SKM-1 (cell line): ENCODE measurements at regions not wholly inside any gene's neighbourhood (a gene's known extent, or its start where the extent isn't known, plus 50 kb on each side); places are given as distances from the start of the nearest gene placed in this dataset.
A peak's percentile ranks its signal among the peaks of the same experiment; 100 is the strongest.
"Not testable (repeated sequence)": the region's sequence is repeated elsewhere in the genome, so short reads cannot be mapped to it uniquely, and the experiment has no call there.

ENCODE experiments used
- DNase-seq: peaks from one replicate; lab custom pipeline; 2025; ENCODE audit not compliant: unreplicated experiment; lab: John Stamatoyannopoulos, UW

DNA sequence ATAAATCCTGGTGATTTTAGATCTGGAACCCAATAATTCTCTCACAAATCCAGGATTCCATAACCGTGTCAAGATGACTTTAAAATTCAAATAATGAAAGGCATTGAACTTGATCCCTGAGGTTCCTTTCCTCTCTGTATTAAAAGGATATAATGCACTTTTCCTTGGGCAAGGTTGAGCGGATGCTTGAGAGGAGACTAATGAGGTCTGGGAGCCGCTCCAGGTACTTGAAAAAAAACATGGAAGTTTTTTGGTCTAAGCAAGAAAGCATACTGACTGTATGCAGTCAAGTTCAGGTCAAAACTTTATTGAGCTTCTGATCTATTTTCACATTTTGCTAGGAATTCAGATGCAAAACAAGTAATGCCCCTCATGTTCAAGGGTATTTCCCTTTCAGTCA, 318.5 kb downstream of the RAD51AP2 start:
- DNase-seq, result no peak

DNA sequence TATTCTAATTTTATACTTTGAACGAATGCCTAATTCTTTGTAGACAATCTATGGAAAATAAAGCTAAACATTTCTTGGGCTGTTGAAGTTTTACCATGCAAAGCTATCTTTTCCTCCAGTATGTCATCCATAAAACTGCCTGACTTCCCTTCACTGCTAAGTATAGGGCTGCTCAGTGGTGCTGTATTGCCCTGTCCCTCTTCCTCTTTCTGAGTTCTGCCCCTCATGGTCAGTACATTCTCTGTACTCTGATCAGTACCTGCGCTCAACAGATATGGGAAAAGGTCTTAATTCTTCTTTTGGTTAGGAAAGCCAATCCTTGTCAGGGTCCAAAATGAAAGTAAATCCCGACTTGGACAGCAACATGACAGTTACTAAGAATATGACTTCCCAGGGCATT, 321.9 kb downstream of the RAD51AP2 start:
- DNase-seq, result no peak

DNA sequence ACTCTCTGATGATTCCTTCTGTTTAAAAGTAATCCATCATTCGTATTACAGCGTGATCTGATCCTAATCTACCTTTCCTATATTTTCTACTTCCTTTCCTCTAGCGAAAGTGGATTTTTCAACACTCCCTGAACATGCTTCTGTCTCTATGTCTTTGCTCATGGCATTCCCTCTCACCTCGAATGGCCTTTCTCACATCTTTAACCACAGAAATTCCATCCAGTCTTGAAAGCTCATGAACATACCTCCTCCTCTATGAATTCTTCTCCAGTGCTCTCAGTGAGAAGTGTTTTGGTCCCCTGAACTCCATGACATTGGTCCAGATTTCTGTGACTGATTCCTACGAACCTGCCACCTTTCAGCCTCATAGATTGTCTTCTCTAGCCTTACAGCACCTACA, 323.2 kb downstream of the RAD51AP2 start:
- DNase-seq, result no peak

DNA sequence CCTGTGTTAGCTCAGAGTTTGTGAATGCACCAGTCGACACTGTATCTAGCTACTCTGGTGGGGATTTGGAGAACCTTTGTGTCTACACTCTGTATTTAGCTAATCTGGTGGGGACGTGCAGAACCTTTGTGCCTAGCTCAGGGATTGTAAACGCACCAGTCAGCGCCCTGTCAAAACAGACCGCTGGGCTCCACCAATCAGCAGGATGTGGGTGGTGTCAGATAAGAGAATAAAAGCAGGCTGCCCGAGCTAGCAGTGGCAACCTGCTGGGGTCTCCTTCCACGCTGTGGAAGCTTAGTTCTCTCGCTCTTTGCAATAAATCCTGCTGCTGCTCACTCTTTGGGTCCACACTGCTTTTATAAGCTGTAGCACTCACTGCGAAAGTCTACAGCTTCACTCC, 324.2 kb downstream of the RAD51AP2 start:
- no peak for DNase-seq

DNA sequence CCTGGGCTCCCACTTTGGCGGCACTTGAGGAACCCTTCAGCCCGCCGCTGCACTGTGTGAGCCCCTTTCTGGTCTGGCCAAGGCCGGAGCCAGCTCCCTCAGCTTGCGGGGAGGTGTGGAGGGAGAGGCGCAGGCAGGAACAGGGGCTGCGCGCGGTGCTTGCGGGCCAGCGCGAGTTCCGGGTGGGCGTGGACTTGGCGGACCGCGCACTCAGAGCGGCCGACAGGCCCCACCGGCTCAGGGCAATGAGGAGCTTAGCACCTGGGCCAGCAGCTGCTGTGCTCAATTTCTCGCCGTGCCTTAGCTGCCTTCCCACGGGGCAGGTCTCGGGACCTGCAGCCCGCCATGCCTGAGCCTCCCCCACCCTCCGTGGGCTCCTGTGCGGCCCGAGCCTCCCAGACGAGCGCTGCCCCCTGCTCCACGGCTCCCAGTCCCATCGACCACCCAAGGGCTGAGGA, 324.8 kb downstream of the RAD51AP2 start:
- not testable (repeated sequence) for DNase-seq

DNA sequence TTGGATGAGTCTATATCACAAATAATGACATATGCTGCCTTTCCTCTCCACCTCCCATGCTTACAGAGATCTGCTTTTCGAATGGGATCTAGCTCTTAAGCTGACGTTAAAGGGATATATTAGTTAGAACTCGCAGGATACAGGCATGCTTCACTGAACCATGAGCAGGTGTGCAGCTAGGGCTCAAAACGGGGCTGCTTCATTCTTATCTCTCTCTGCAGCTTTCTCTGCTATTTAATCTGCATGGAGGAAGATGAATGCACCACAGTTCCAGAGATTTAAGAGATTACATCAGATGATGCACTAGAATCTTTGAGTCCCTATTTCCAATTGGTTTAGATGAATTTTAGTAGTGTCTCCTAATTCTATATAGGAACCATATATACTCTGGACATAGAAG, 327.0 kb downstream of the RAD51AP2 start:
- no peak for DNase-seq

DNA sequence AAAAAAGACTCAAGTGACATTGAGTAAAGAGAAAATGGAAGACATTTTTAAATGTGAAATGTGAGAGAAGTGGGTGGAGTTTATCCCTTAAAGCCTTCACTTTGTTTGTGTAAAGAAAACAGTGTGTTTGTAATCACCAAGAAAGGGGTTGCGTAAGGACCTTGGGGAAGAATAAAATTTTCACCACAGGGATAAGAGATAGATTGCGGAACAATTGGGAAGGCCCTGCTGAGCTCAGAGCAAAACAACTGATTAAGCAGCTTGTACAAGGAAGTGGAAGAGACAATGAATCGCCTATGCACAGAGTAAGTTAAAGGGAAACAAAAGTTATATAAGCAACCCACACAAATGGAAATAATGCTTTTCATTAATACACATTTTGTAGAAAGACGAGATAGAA, 327.7 kb downstream of the RAD51AP2 start:
- DNase-seq, result no peak

DNA sequence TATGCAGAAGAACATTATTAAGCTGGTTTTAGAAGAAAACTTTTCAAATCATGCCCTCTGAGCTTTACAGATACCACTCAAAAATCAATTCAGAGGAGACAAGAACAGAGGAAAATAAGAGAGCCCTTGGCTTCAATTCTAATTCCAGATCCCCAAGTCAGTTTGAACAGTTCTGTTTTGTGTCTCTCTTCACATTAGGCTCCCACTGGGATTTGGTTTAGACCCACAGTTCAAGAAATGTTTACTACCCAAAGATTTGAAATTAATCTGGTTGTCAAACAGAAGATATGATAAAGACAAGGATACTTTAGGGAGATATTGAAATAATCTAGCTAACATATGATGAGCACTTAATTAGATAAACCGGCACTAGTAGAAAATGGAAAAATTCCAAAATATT, 329.5 kb downstream of the RAD51AP2 start:
- DNase-seq, result no peak

DNA sequence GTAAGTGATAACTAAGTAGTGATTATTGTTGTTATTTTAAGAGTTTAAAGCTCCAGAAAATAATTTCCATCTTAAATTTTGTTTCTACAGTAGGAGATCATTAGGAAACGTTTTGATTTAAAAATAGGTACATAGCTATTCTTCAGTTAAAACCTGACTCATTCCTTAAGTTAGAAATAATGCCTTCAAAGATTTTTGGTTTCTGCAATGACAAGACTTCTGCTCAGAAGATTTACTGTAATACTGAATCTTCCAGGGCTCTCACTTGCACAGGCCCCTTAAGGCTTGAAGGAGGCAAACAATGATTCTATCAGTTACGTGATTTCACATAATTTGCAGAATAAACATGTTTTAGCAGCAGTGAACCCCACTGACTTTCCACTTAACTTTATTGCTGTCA, 333.7 kb downstream of the RAD51AP2 start:
- no peak for DNase-seq

DNA sequence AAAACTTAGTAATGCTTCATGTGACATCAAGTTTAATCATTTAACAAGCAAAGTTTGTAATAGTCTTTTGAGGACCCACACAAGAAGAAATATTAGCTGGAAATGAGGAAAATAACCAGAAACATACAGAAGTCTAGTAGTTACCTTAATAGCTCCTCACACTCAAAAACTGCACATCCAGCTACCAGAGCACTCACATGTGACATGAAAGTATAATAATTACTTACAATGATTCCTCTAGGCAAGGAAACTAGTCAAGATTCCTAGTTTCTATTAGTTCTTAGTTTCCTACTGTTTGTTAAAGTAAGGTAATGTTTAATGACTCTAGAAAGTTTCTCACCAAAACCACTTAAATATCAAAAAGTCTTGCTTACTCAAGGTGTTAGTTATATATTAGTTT, 335.8 kb downstream of the RAD51AP2 start:
- DNase-seq, result no peak

DNA sequence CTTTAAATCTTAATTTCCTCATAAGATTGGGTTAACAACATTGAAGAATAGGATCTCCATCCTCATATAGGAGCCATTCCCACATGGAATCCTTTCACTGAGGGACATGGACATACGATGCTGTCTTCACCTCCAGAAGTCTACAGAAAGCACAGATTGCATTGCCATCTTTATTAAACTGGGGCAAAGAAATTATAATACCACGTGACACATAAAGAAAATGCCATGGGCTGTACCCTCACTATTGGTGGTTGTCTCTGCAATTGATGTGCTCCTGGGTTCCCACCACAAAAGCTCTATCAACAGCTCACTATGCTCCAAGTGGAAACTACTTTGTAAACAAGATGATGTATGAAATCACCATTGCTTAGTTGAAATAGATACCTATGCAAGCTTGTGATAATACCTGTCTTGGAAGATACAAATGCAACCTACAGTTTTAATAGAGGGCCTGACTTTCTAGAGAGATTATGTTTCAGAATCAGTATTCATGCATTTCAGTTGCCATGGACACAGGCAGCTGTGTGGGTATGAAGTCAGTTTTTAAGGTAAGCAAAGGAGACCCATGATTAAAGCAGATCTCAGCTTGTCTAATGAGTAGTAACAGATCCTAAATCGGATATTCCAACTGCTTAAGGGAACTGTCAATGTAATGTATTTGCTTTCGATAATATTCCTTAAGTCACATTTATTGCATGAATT, 337.0 kb downstream of the RAD51AP2 start:
- no peak for DNase-seq

DNA sequence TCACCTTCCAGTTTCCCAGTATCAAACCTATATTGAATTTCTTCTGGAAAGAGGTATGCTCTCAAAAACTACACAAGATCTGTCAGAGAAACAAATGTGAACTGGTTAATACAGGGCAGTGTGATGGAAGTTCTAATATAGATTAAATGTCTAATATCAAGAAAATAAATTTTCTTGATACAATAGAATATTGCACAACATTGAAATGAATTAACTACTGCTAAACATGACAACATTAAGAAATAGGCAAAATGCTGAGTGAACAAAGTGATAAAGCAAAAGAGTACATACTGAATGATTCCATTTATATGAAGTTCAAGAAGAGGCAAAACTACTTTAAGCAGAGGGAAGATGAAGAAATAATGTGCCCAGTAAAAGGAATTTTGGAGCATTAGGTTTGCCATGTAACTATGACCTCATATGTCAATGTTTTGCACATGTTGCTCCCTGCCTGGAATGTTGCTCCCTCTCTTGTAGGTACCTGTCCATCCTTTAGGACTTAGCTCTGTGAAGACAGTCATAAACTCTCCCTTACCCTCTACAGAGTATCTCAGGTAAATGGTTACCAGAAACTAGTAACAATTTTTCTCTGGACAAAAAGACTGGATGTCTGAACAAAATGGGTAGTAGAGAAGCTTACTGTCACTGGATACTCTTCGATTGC, 339.0 kb downstream of the RAD51AP2 start:
- no peak for DNase-seq

DNA sequence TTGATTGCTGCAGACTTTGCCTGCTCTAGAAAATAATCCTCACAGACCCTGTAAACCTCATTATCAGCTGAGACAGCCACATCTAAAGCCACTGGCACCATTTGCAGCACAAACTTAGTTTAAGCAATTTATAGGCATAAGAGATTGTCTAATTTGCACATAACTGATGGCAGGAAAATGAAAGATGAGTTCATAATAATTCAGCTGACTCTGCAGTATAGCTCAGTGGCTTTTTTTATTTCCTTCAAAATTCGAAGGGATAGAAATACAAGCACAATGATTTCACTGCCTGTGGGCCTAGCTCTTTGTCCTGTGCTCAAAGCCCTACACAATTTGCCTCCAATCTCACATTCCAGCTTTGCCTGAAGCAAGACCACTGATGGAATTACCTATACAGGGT, 341.2 kb downstream of the RAD51AP2 start:
- no peak for DNase-seq

DNA sequence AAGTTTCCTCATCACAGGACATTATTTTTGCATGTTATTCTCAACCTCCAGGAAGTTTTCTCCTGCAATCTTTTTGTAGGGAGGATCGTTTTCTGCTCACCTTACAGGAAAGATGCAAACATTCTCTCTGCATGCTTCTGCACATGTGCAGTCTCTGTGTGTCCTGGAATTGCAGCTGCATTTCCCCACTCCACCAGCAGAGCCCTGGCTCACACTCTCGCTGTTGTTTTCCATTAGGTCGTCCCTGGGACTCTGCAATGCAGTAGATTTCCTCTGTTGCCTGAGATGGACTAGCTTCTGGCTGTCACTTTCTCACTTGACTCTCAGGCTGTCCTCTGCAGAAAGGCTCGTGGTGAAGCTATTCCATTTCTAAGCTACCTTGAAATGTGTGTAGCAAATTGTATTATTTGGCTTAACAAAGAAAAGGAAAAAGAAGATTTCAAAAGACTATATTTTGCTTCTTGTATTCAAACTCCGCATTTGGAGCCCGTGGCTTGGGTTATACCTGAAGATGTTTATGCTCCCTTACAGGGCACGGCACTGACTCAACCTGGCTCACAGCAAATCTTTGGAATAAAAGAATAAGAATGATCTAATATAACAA, 346.7 kb downstream of the RAD51AP2 start:
- DNase-seq, result no peak

DNA sequence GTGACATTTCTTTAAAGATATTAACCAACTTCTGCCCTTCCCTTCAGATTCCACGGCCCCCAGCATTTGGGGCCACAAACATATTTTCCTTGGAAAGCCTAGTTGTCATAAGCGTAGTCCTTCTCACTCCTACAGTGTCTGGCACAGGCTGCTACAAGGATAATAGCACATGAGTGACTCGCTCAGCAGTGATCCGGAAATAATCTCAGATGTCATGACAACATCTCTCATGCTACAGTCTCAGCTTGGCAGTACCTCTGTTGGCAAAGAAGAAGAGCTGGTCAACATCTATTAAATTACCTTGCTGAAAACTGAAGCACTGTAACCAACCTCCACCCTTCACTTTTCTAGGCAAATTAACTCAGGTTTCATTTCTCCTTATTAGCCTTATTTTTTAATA, 351.7 kb downstream of the RAD51AP2 start:
- no peak for DNase-seq

DNA sequence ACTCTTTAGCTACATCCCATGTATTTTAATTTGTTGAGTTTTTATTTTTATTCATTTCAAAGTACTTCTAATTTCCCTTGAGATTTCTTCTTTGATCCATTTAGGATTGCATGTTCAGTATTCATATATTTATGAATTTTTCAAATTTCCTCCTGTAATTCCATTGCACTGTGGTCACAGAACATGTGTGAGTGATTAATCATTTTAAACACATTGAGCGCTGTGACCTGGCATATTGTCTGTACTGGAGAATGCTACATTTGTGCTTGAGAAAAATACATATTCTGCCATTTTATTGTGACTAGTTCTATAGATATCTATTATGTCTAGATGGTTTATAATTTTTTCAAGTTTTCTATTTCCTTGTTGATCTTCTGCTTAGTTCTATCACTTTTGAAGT, 353.7 kb downstream of the RAD51AP2 start:
- no peak for DNase-seq

DNA sequence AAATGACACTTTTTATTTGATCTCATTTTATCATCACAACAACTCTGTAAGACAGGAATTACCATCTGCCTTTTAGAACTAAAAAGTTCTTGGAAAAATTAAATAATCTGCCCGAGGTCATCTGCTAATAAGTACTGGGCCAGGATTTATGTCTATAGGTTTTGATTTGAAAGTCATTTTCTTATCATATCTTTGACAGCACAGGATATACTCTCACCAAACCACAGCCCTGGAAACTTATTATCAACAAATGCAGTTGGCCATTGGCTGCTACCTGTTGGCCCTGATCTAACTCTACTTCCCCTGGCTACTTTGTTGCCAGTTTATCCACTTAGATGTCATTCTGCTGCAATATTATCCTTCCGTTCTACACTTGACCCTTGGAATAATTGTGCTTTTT, 354.6 kb downstream of the RAD51AP2 start:
- DNase-seq, result no peak

DNA sequence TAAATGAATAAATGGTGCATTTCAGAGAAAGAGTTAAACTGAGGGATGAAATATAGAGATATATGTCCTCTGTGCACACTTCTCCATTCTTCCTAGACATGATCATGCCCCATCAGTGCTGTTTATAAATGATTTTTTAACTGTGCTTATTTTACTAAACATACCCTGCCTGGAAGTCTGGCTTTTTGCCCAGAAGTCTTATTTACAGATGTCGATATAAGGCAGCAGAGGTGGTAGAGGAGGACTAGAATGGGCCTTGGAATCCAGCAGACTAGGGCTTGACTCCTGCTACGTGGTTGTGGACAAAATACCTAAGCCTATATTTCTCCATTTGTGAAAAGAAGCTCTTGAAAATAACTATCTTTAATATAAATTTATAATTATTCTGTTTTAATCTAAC, 355.5 kb downstream of the RAD51AP2 start:
- no peak for DNase-seq

DNA sequence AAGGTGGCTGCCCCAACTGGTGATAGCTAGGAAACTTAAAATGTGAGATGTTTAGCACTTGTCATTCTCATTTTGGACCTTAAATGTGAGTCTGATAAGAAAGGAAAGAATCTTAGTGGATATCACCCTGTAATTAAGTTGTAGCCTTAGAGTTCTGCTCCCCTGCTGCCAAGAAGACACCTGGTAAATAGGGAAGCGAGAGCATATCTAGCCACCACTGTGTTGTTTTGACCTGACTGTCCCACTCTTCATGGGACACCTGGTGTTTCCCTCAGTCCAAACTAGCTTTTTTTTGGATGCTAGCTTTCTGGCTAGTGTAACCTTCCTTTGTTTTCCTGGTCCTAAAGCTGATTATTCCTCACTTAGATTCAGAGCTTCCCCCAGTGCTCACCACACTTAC, 357.6 kb downstream of the RAD51AP2 start:
- DNase-seq, result no peak

DNA sequence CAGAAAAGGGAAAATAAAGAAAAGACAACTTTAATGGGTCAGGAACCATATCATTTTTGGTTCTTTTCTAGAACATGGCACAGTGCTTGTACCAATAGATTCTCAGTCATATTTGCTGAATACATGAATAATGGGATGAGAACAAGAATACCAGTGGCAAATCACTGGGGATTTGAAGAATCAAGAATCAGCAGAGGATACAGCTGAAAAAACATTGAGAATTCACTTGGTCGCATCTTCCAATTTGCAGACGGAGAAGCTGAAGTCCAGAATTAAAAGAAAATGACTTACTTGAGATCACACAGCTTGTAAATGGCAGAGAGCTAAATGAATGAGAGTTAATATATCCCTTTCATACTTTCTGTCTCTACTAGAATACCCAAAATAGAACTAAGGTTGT, 362.2 kb downstream of the RAD51AP2 start:
- DNase-seq, result no peak

DNA sequence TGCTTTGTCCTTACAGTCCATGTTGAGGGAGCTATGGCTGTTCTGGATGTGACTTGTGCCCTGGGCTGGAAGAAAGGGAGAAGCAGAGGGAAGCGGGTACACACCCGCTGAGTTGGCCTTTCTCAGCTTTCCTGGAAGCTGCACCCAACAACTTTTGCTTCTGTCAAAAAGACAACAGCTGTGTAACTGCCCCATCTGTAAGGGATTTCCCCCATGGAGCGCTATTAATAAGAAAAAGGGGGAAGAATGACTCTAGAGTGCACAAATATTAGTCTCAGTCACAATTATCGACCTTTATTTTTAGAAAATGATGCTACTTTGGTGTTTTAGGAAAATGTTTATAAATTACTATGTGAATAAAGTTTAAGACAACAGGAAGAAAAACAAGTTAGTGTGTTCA, 368.3 kb downstream of the RAD51AP2 start:
- no peak for DNase-seq

DNA sequence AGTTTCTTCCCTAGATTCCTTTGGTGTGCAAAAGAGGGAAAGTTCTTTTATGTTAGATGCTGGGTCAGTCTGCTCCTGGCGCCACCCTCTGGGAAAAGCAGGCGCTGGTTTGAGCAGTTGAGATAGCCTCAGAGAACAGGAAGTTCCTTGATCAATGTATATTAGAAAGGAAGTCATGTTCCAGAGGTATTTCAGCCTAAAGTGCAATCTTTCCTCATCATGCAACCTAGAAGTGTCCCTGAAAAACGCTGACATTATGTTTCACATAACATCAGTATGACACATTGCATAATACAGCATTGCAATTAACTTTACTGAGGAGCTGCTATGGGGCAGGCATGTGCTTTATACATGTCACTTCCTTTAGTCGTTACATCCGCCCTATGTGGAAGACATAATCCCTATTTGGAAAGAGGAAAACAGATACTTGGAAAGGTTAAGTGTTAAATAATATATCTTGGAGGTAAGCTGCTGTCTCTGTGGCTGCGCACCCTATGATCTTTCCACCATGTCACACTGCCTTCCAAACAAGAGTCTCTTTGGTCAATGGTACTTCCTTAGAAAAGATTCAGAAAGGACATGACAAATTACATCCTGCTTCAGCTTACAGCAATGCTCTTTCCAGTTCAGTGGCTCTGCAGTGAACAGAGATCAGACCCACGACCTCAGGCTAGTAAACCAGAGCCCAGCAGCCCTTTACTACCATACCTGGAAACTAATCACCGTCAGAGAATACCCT, 369.7 kb downstream of the RAD51AP2 start:
- peak; percentile 28 for DNase-seq
